ENCODE measurements at regions not wholly inside any gene's neighbourhood (a gene's known extent, or its start where the extent isn't known, plus 50 kb on each side); places are given as distances from the start of the nearest gene placed in this dataset.

GRCh38 chr6:14031516-14031915, 86.1 kb upstream of the CD83 start:
- TF ChIP-seq CTCF (optimal IDR thresholded peaks at IDR 0.05 in 1 of 3, IDR thresholded peaks at IDR 0.05 in 1 of 3, conservative IDR thresholded peaks at IDR 0.05 in 1 of 3; ENCODE audit: extremely low read depth in 1 of 3, insufficient read depth in 2 of 3, low read length in 3 of 3) (no peak), EZH2 (IDR thresholded peaks at IDR 0.05; ENCODE audit: low read length) (no peak)
